RWPE1 (cell line): ENCODE measurements at regions not wholly inside any gene's neighbourhood (a gene's known extent, or its start where the extent isn't known, plus 50 kb on each side); places are given as distances from the start of the nearest gene placed in this dataset.

Experiments used
- CTCF ChIA-PET: fragments of 350-600 bp; sonication (Branson Sonifier 250); formaldehyde crosslinking; extraction: SDS; loops from one replicate; lab custom pipeline; 2021; lab: Yijun Ruan, JAX
- POLR2A ChIA-PET: fragments of 400-600 bp; formaldehyde crosslinking; extraction: SDS; loops from one replicate; lab custom pipeline; 2020; ENCODE audit warnings: antibody characterized with exemption; ENCODE audit not compliant: low non-redundant PET; lab: Yijun Ruan, JAX
- DNase-seq: peaks from one replicate; pipeline ENCODE4 v3.0.0; 2012; ENCODE audit warnings: low spot score
- H3K27ac ChIP-seq: fragments of 450-650 bp; 2 replicates; pipeline ENCODE4 v1.5.1; 2017
- TF ChIP-seq, protein P1 (sequence below): fragments of 450-650 bp; conservative IDR thresholded peaks from 2 replicates; pipeline ENCODE4 v1.5.1; 2017; ENCODE audit warnings: low read depth, mild to moderate bottlenecking

DNA sequence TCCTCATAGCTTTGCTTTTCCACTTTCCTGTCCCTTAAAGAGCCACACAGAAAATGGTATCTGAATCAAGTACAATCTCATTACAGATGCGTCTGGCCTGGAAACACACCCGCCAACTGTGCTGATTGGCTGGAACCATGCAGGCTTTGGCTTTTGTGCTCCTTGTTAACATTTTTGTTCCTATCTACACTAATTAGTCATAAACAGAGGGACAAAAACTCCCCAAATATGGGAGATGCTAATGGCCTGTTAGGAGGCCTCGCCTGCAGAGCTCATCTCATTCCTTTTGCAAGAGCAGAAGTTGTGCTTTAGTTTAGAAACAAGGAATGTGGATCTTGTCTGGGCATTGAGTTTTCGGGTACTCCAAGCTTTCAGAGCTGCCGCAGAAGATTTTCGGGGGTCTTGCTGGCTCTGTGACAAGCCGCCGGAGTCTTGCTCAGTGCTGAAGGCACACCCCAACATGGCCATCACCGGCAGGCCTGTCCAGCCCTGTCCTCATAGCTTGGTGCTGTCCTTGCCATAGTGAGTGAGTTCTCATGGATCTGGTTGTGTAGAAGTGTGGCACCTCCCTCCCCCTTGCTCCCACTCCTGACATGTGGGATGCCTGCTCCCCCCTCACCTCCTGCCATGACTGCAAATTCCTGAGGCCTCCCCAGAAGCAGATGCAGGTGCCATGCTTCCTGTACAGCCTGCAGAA lies 69.8 kb downstream of the METRNL start:
- TF ChIP-seq, protein P1, sequence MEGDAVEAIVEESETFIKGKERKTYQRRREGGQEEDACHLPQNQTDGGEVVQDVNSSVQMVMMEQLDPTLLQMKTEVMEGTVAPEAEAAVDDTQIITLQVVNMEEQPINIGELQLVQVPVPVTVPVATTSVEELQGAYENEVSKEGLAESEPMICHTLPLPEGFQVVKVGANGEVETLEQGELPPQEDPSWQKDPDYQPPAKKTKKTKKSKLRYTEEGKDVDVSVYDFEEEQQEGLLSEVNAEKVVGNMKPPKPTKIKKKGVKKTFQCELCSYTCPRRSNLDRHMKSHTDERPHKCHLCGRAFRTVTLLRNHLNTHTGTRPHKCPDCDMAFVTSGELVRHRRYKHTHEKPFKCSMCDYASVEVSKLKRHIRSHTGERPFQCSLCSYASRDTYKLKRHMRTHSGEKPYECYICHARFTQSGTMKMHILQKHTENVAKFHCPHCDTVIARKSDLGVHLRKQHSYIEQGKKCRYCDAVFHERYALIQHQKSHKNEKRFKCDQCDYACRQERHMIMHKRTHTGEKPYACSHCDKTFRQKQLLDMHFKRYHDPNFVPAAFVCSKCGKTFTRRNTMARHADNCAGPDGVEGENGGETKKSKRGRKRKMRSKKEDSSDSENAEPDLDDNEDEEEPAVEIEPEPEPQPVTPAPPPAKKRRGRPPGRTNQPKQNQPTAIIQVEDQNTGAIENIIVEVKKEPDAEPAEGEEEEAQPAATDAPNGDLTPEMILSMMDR = no peak
- ChIA-PET POLR2A (no interaction called here), CTCF (no interaction called here)
- H3K27ac ChIP-seq = no peak overlapping the region
- DNase-seq = no peak

DNA sequence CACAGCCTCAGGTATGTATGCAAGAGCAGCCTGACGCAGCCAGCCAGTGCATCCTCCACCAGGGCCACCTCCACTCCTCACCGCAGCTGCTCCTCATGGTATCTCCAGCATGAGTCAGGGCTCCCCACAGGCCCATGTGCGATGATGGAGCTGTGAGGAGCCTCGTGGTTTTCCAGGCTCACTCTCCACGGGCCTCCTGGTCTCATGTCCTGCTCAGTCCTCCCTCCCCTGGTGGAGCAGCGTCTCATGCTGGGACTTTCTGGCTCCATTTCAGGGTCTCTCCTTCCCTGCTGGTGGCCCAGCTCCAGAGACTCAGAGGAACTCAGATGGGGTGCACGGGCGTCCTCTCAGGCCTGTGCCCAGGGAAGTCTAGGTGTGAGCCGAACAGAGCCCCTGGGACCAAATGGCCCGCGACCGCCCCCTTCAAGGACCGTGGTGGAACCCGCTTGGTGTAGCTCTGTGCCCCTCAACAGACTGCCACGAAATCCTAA lies 70.4 kb downstream of the METRNL start:
- TF ChIP-seq, protein P1 = no peak
- ChIA-PET CTCF (no interaction called here), POLR2A (no interaction called here)
- no peak overlapping the region for H3K27ac ChIP-seq
- DNase-seq = no peak

DNA sequence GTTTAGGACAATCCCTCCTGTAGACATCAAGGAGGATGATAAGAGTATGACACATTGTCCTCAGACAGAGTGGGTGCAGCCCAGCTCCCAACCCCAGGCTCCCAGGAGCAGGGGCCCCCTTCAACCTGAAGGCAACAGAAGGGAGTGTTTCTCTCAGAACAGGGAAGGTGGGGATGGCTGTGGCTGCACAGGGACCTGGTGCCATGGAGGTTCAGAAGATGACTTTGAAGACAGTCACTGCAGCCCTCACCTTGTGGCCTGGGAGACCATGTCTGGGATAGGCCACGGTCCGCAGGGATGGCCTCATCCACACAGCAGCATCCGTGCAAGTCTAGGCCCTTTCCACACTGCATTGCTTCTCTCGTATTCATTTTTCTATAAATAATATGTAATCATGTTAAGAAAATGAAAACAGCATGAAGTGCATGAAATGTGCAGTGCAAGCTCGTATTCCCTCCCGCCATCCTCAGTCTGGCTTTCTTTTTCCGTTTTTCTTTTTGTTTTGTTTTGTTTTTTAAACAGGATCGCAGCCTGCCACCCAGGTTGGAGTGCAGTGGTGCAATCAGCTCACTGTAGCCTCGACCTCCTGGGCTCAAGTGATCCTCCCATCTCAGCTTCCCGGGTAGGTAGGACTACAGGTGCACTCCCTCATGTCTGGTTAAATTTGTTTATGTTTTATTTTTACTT lies 71.1 kb downstream of the METRNL start:
- ChIA-PET POLR2A (no interaction called here), CTCF (no interaction called here)
- no peak overlapping the region for H3K27ac ChIP-seq
- TF ChIP-seq, protein P1 = no peak
- no peak for DNase-seq

DNA sequence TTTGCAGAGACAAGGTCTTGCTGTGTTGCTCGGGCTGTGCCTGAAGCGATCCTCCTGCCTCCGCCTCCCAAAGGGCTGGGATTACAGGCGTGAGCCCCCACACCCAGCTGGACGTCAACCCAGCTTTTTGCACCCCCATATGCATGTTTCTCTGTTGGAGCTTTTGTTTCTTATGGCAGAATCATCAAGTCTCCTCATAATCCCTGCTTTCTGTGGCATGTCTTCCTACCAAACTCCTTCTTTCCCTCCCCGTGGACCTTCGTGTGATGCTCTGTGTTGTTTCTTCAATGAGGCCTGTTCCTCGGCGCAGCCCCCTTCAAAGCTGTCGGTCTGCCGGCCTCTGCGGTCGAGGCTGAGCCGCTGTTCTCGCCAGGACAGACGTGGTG lies 71.6 kb downstream of the METRNL start:
- no peak for DNase-seq
- CTCF ChIA-PET = interaction anchor here (0.7 kb wide), 1 partner anchor 43 kb away, joined by 3 read pairs; no protein-coding TSS in a partner anchor
- no peak overlapping the region for H3K27ac ChIP-seq
- POLR2A ChIA-PET = no interaction called here
- TF ChIP-seq, protein P1 = no peak

DNA sequence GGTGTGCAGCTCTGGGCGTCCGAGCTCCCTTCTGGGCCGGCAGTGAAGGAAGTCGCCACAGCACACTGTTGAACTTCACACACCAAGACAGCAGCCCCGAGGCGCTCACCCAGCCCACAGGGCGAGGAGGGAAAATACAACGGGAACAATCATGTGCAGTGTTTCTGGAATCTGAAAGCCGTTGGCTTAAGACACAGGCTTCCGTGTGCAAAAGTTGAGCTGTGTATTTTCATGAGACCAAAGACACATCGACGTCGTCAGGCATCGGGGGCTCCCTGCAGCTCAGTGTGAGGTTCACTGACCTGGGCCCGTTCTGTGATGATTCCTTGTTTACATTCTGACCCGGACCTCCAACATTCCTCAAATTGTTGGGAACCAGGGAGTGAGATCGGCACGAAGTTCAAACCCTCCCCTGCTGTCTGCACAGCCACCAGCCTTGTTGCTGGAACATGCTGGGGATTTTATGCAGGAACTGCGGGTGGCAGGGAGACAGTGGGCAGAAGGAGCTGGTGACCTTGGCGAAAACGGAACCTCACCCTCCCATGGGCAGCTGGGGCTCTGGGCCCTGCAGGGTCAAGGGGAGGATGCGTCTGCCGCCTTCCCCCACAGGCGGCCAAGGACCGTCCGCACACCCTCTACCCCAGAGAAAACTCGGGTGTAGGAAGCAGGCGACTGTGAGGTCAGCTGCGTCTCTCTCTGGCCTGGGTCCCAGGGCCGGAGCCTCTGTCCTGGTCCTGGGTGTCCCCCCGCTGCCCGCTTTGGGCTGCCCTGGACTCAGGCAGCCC lies 72.2 kb downstream of the METRNL start:
- no peak overlapping the region for H3K27ac ChIP-seq
- CTCF ChIA-PET = interaction anchor here (0.6 to 0.7 kb wide), 3 partner anchors 29 to 94 kb away, joined by 3 to 6 read pairs (median 5); no protein-coding TSS in a partner anchor
- TF ChIP-seq, protein P1 = no peak
- DNase-seq = no peak
- POLR2A ChIA-PET = no interaction called here

DNA sequence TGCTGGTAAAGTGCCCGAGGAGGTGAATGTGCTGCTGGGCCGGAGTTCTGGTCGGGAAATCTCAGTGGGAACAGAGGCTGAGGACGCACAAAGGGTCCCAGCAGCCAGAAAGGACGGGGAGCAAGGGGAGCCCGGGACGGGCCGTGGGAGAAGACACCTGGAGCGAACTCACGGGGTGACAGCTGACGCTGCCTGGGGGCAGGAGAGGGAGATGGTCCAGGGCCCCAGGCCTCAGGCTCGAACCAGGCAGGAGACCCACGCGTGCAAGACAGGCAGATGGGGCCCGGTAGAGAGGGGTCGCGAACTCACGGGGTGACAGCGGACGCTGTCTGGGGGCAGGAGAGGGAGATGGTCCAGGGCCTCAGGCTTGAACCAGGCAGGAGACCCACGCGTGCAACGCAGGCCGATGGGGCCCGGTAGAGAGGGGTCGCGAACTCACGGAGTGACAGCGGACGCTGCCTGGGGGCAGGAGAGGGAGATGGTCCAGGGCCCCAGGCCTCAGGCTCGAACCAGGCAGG lies 72.9 kb downstream of the METRNL start:
- TF ChIP-seq, protein P1 = no peak
- H3K27ac ChIP-seq = no peak overlapping the region
- DNase-seq = no peak
- POLR2A ChIA-PET = no interaction called here
- CTCF ChIA-PET = interaction anchor here (0.7 kb wide), 1 partner anchor 95 kb away, joined by 5 read pairs; no protein-coding TSS in a partner anchor
